GM23338 (cell line): ENCODE measurements at regions not wholly inside any gene's neighbourhood (a gene's known extent, or its start where the extent isn't known, plus 50 kb on each side); places are given as distances from the start of the nearest gene placed in this dataset.

Experiments
- CREB1 ChIP-seq: fragments of 250-450 bp; sonication (Bioruptor Pico); IDR thresholded peaks from 2 replicates; pipeline ENCODE4 v1.5.0; 2020; ENCODE audit warnings: low read depth, mild to moderate bottlenecking, moderate library complexity
- CTCF ChIP-seq, 2 experiments: fragments of 200-600 bp in 1 of 2; sonication (generic) in 1 of 2; conservative IDR thresholded peaks; 2 replicates each; pipeline versions ENCODE4 v1.5.1 to v1.6.1; 2016 to 2017; ENCODE audit warnings: antibody characterized with exemption in 2 of 2, low read depth in 2 of 2, mild to moderate bottlenecking in 2 of 2, moderate library complexity in 1 of 2
- ETS1 ChIP-seq: IDR thresholded peaks from 2 replicates; pipeline ENCODE4 v1.6.1; 2016; ENCODE audit warnings: antibody characterized with exemption
- EZH2 ChIP-seq: fragments of 200-600 bp; sonication (generic); IDR thresholded peaks from one replicate; pipeline ENCODE4 v1.8.0; 2017; ENCODE audit warnings: antibody characterized with exemption, mild to moderate bottlenecking, low read depth; ENCODE audit not compliant: unreplicated experiment
- EZH2phosphoT487 ChIP-seq: fragments of 200-600 bp; sonication (generic); IDR thresholded peaks from one replicate; pipeline ENCODE4 v1.8.1; 2018; ENCODE audit warnings: antibody characterized with exemption; ENCODE audit not compliant: unreplicated experiment
- JUNB ChIP-seq: IDR thresholded peaks from one replicate; pipeline ENCODE4 v1.6.1; 2016; ENCODE audit warnings: antibody characterized with exemption; ENCODE audit not compliant: unreplicated experiment
- NANOG ChIP-seq: IDR thresholded peaks from 2 replicates; pipeline ENCODE4 v1.6.1; 2016; ENCODE audit warnings: antibody characterized with exemption, borderline replicate concordance
- POLR2AphosphoS5 ChIP-seq: IDR thresholded peaks from 2 replicates; pipeline ENCODE4 v1.6.1; 2016; ENCODE audit warnings: antibody characterized with exemption, low read depth
- REST ChIP-seq: IDR thresholded peaks from one replicate; pipeline ENCODE4 v1.6.1; 2018; ENCODE audit warnings: antibody characterized with exemption; ENCODE audit not compliant: unreplicated experiment
- ZNF114 ChIP-seq: fragments of 250-450 bp; sonication (Bioruptor Pico); IDR thresholded peaks from 2 replicates; pipeline ENCODE4 v1.5.0; 2020; ENCODE audit warnings: mild to moderate bottlenecking, moderate library complexity

GRCh38 chr2:206213514-206213845 is 53.8 kb downstream of the EEF1B2 start:
- TF ChIP-seq CTCF (conservative IDR thresholded peaks at IDR 0.05; ENCODE audit: low read depth in 2 of 2) (no peak), EZH2 (no peak), REST (no peak), CREB1 (no peak), POLR2AphosphoS5 (no peak), JUNB (no peak), EZH2phosphoT487 (no peak), ZNF114 (CRISPR knock-in tag) (no peak), NANOG (no peak), ETS1 (no peak)
